NB4 (cell line): ENCODE measurements at regions not wholly inside any gene's neighbourhood (a gene's known extent, or its start where the extent isn't known, plus 50 kb on each side); places are given as distances from the start of the nearest gene placed in this dataset.

Source experiments
- CTCF ChIP-seq: IDR thresholded peaks from one replicate; pipeline ENCODE4 v1.5.1; 2012; ENCODE audit warnings: low read depth, low read length
- MYC ChIP-seq: IDR thresholded peaks from 2 replicates; pipeline ENCODE4 v1.6.1; 2011; ENCODE audit warnings: low read depth, low read length
- POLR2A ChIP-seq: IDR thresholded peaks from 2 replicates; pipeline ENCODE4 v1.6.1; 2011; ENCODE audit warnings: mild to moderate bottlenecking; ENCODE audit not compliant: insufficient read length; ENCODE audit errors: extremely low read depth

DNA sequence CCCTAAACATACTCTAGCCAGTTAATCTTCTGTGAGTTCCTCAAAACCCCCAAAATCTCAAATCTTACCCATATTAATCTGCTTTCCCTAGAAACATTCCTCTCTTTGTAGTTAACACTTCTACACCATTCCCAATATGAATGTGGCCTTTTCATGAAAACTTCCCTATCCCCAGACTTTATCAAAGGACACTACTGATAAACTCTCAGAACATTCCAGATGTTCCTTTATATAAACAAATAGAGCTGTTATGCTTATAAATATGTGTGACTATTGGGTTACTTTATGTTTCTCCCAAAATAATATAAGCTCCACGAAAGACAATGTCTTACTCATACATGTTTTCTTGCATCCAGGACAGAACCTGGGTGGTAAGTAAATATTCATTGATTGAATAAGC lies 205.4 kb upstream of the NFIA start:
- no peak for TF ChIP-seq CTCF
- no peak for TF ChIP-seq POLR2A
- TF ChIP-seq MYC: no peak
